ENCODE measurements at regions not wholly inside any gene's neighbourhood (a gene's known extent, or its start where the extent isn't known, plus 50 kb on each side); places are given as distances from the start of the nearest gene placed in this dataset.

GRCh38 chr7:17444673-17445072 is 146.2 kb downstream of the AHR start:
- Histone ChIP-seq H3K4me1 (replicated peaks in 1 of 2) (no peaks in the 10 kb centered on the region), H3K27ac (no peak overlapping the region), H3K4me3 (no peak overlapping the region)
- WGBS, 10 experiments = 0 to 73% (median 52%) methylated on average over 1 of the region's 1 CpG; no CpG with 5 or more reads in 2 of the 10 experiments
- in situ Hi-C loops (cut with MboI; ENCODE audit: low pct_unique_long_range_greater_than_20kb in 2 of 9, low sequenced_read_pairs in 9 of 9, unreplicated experiment in 9 of 9) = no loop called here
- ATAC-seq (replicated peaks in 6 of 8) = peak in 2 of 8 experiments; percentile 49 to 69

GRCh38 chr7:17446340-17446739 is 147.9 kb downstream of the AHR start:
- ATAC-seq (replicated peaks in 6 of 8) = no peak
- in situ Hi-C loops (cut with MboI; ENCODE audit: low pct_unique_long_range_greater_than_20kb in 2 of 9, low sequenced_read_pairs in 9 of 9, unreplicated experiment in 9 of 9) = no loop called here

GRCh38 chr7:17447728-17448478 is 149.5 kb downstream of the AHR start:
- in situ Hi-C loops (cut with MboI; ENCODE audit: low pct_unique_long_range_greater_than_20kb in 2 of 9, low sequenced_read_pairs in 9 of 9, unreplicated experiment in 9 of 9) = no loop called here
- no peak overlapping the region for H3K4me3 ChIP-seq
- H3K4me1 ChIP-seq (replicated peaks in 1 of 2) = no peaks in the 10 kb centered on the region
- no peak for ATAC-seq (replicated peaks in 6 of 8)
- WGBS, 10 experiments = 60 to 100% (median 88%) methylated on average over 1 of the region's 1 CpG; no CpG with 5 or more reads in 3 of the 10 experiments
- no peak overlapping the region for H3K27ac ChIP-seq

More at GRCh38 chr7:17446340-17446739, 147.9 kb downstream of the AHR start:
- Histone ChIP-seq H3K4me3 (no peak overlapping the region), H3K27ac (no peak overlapping the region), H3K4me1 (replicated peaks in 1 of 2) (no peaks in the 10 kb centered on the region)
- WGBS, 10 experiments = 13 to 100% (median 85%) methylated on average over 2 to 4 of the region's 4 CpGs; no CpG with 5 or more reads in 1 of the 10 experiments

- no peak overlapping the region for H3K4me3 ChIP-seq
- no peak for ATAC-seq (replicated peaks in 6 of 8)
- H3K4me1 ChIP-seq (replicated peaks in 1 of 2) = no peaks in the 10 kb centered on the region
- no peak overlapping the region for H3K27ac ChIP-seq
- in situ Hi-C loops (cut with MboI; ENCODE audit: low pct_unique_long_range_greater_than_20kb in 2 of 9, low sequenced_read_pairs in 9 of 9, unreplicated experiment in 9 of 9) = no loop called here
- 10 to 71% (median 32%) methylated on average over 1 to 2 of the region's 2 CpGs; no CpG with 5 or more reads in 2 of the 10 experiments for WGBS, 10 experiments
Observed at GRCh38 chr7:17448479-17449423, 150.3 kb downstream of the AHR start.

GRCh38 chr7:17456541-17456940 is 158.1 kb downstream of the AHR start:
- in situ Hi-C loops (cut with MboI; ENCODE audit: low pct_unique_long_range_greater_than_20kb in 2 of 9, low sequenced_read_pairs in 9 of 9, unreplicated experiment in 9 of 9) = no loop called here
- whole genome bisulfite sequencing, 10 experiments = 0 to 83% (median 56%) methylated on average over 1 to 2 of the region's 2 CpGs; no CpG with 5 or more reads in 1 of the 10 experiments
- no peak for ATAC-seq (replicated peaks in 6 of 8)
- no peak overlapping the region for H3K27ac ChIP-seq
- H3K4me1 ChIP-seq (replicated peaks in 1 of 2) = no peaks in the 10 kb centered on the region
- H3K4me3 ChIP-seq = no peak overlapping the region

- Histone ChIP-seq H3K4me3 (no peak overlapping the region), H3K27ac (no peak overlapping the region), H3K4me1 (replicated peaks in 1 of 2) (no peaks in the 10 kb centered on the region)
- in situ Hi-C loops (cut with MboI; ENCODE audit: low pct_unique_long_range_greater_than_20kb in 2 of 9, low sequenced_read_pairs in 9 of 9, unreplicated experiment in 9 of 9) = no loop called here
- ATAC-seq (replicated peaks in 6 of 8) = no peak
Observed at GRCh38 chr7:17460001-17460400, 161.5 kb downstream of the AHR start.

- in situ Hi-C loops (cut with MboI; ENCODE audit: low pct_unique_long_range_greater_than_20kb in 2 of 9, low sequenced_read_pairs in 9 of 9, unreplicated experiment in 9 of 9) = no loop called here
- no peaks in the 10 kb centered on the region for H3K4me1 ChIP-seq (replicated peaks in 1 of 2)
- no peak for ATAC-seq (replicated peaks in 6 of 8)
- no peak overlapping the region for H3K27ac ChIP-seq
- H3K4me3 ChIP-seq = no peak overlapping the region
- WGBS, 10 experiments = 60 to 100% (median 89%) methylated on average over 1 to 4 of the region's 4 CpGs; no CpG with 5 or more reads in 4 of the 10 experiments
Observed at GRCh38 chr7:17460665-17461064, 162.2 kb downstream of the AHR start.

- in situ Hi-C loops (cut with MboI; ENCODE audit: low pct_unique_long_range_greater_than_20kb in 2 of 9, low sequenced_read_pairs in 9 of 9, unreplicated experiment in 9 of 9) = no loop called here
- WGBS, 10 experiments = 4 to 29% (median 13%) methylated on average over 1 to 3 of the region's 3 CpGs
- ATAC-seq (replicated peaks in 6 of 8) = peak in 3 of 8 experiments; percentile 31 to 79 (median 51)
- Histone ChIP-seq H3K4me1 (replicated peaks in 1 of 2) (no peaks in the 10 kb centered on the region), H3K4me3 (no peak overlapping the region), H3K27ac (no peak overlapping the region)
Observed at GRCh38 chr7:17462131-17462631, 163.7 kb downstream of the AHR start.

GRCh38 chr7:17463511-17464085 is 165.1 kb downstream of the AHR start:
- Histone ChIP-seq H3K27ac (no peak overlapping the region), H3K4me1 (replicated peaks in 1 of 2) (no peaks in the 10 kb centered on the region), H3K4me3 (no peak overlapping the region)
- ATAC-seq (replicated peaks in 6 of 8) = no peak
- in situ Hi-C loops (cut with MboI; ENCODE audit: low pct_unique_long_range_greater_than_20kb in 2 of 9, low sequenced_read_pairs in 9 of 9, unreplicated experiment in 9 of 9) = no loop called here
- 93 to 100% (median 100%) methylated on average over 1 to 5 of the region's 5 CpGs; no CpG with 5 or more reads in 1 of the 10 experiments for WGBS, 10 experiments

GRCh38 chr7:17466216-17466615 is 167.8 kb downstream of the AHR start:
- peak in 3 of 8 experiments; percentile 53 to 93 (median 80) for ATAC-seq (replicated peaks in 6 of 8)
- in situ Hi-C loops (cut with MboI; ENCODE audit: low pct_unique_long_range_greater_than_20kb in 2 of 9, low sequenced_read_pairs in 9 of 9, unreplicated experiment in 9 of 9) = no loop called here
- 0 to 72% (median 24%) methylated on average over 1 to 7 of the region's 7 CpGs for WGBS, 10 experiments
- Histone ChIP-seq H3K4me3 (no peak overlapping the region), H3K4me1 (replicated peaks in 1 of 2) (no peaks in the 10 kb centered on the region), H3K27ac (no peak overlapping the region)

- Histone ChIP-seq H3K4me1 (replicated peaks in 1 of 2) (no peaks in the 10 kb centered on the region), H3K4me3 (no peak overlapping the region), H3K27ac (no peak overlapping the region)
- no peak for ATAC-seq (replicated peaks in 6 of 8)
- 47 to 100% (median 77%) methylated on average over 2 to 6 of the region's 6 CpGs; no CpG with 5 or more reads in 2 of the 10 experiments for WGBS, 10 experiments
- in situ Hi-C loops (cut with MboI; ENCODE audit: low pct_unique_long_range_greater_than_20kb in 2 of 9, low sequenced_read_pairs in 9 of 9, unreplicated experiment in 9 of 9) = no loop called here
Observed at GRCh38 chr7:17467386-17467945, 169.0 kb downstream of the AHR start.

- in situ Hi-C loops (cut with MboI; ENCODE audit: low pct_unique_long_range_greater_than_20kb in 2 of 9, low sequenced_read_pairs in 9 of 9, unreplicated experiment in 9 of 9) = no loop called here
- Histone ChIP-seq H3K4me1 (replicated peaks in 1 of 2) (no peaks in the 10 kb centered on the region), H3K4me3 (no peak overlapping the region), H3K27ac (no peak overlapping the region)
- peak in 3 of 8 experiments; percentile 54 to 92 (median 70) for ATAC-seq (replicated peaks in 6 of 8)
Observed at GRCh38 chr7:17471325-17471724, 172.9 kb downstream of the AHR start.
